ENCODE measurements at regions not wholly inside any gene's neighbourhood (a gene's known extent, or its start where the extent isn't known, plus 50 kb on each side); places are given as distances from the start of the nearest gene placed in this dataset.

- no peak overlapping the region for H3K4me3 Mint-ChIP-seq
- 80 to 97% methylated on average over 2 to 3 of the region's 3 CpGs for WGBS, 2 experiments (ENCODE audit: insufficient coverage in 1 of 2, insufficient read length in 1 of 2)
Measured at GRCh38 chr1:221863635-221864034, 121.7 kb upstream of the DUSP10 start.

GRCh38 chr1:221862971-221863370, 121.1 kb upstream of the DUSP10 start:
- Mint-ChIP-seq H3K4me3 (no peak overlapping the region), H3K27me3 (ENCODE audit: insufficient read depth) (no peaks in the 10 kb centered on the region), H3K9me3 (no peaks in the 10 kb centered on the region), H3K36me3 (ENCODE audit: low read depth) (no peaks in the 10 kb centered on the region), H3K4me1 (peaks cover 5% of the 10 kb centered on the region), H3K27ac (no peak overlapping the region)
- WGBS, 2 experiments (ENCODE audit: insufficient coverage in 1 of 2, insufficient read length in 1 of 2): 93 to 100% methylated on average over 3 of the region's 3 CpGs
- DNase-seq: no peak
- Histone ChIP-seq H3K27ac (ENCODE audit: low read depth, low read length) (no peak overlapping the region), H3K27me3 (ENCODE audit: control insufficient read depth, insufficient read depth, low read length, poor library complexity, severe bottlenecking) (no peaks in the 10 kb centered on the region), H3K36me3 (ENCODE audit: control insufficient read depth, insufficient read depth, low read length) (no peaks in the 10 kb centered on the region), H3K9ac (ENCODE audit: extremely low read depth, low read length, poor library complexity, severe bottlenecking) (no peak overlapping the region), H3K9me3 (ENCODE audit: control insufficient read depth, low read length) (no peaks in the 10 kb centered on the region), H3K4me3 (ENCODE audit: low read length) (no peak overlapping the region), H3K4me1 (ENCODE audit: control insufficient read depth, insufficient read depth, low read length) (no peaks in the 10 kb centered on the region)
- TF ChIP-seq CTCF (conservative IDR thresholded peaks at IDR 0.05): no peak

More at GRCh38 chr1:221863635-221864034, 121.7 kb upstream of the DUSP10 start:
- Histone ChIP-seq H3K4me3 (ENCODE audit: low read length) (no peak overlapping the region), H3K9ac (ENCODE audit: extremely low read depth, low read length, poor library complexity, severe bottlenecking) (no peak overlapping the region), H3K27me3 (ENCODE audit: control insufficient read depth, insufficient read depth, low read length, poor library complexity, severe bottlenecking) (no peaks in the 10 kb centered on the region), H3K27ac (ENCODE audit: low read depth, low read length) (no peak overlapping the region), H3K36me3 (ENCODE audit: control insufficient read depth, insufficient read depth, low read length) (no peaks in the 10 kb centered on the region), H3K4me1 (ENCODE audit: control insufficient read depth, insufficient read depth, low read length) (no peaks in the 10 kb centered on the region), H3K9me3 (ENCODE audit: control insufficient read depth, low read length) (no peaks in the 10 kb centered on the region)
- no peaks in the 10 kb centered on the region for H3K27me3 Mint-ChIP-seq (ENCODE audit: insufficient read depth)
- H3K36me3 Mint-ChIP-seq (ENCODE audit: low read depth): no peaks in the 10 kb centered on the region
- TF ChIP-seq CTCF (conservative IDR thresholded peaks at IDR 0.05): no peak
- no peak overlapping the region for H3K27ac Mint-ChIP-seq
- DNase-seq: no peak
- H3K9me3 Mint-ChIP-seq: no peaks in the 10 kb centered on the region
- peaks cover 5% of the 10 kb centered on the region for H3K4me1 Mint-ChIP-seq

- Histone ChIP-seq H3K36me3 (ENCODE audit: control insufficient read depth, insufficient read depth, low read length) (no peaks in the 10 kb centered on the region), H3K9me3 (ENCODE audit: control insufficient read depth, low read length) (peaks cover 4% of the 10 kb centered on the region), H3K4me3 (ENCODE audit: low read length) (no peak overlapping the region), H3K9ac (ENCODE audit: extremely low read depth, low read length, poor library complexity, severe bottlenecking) (no peak overlapping the region), H3K27ac (ENCODE audit: low read depth, low read length) (no peak overlapping the region), H3K4me1 (ENCODE audit: control insufficient read depth, insufficient read depth, low read length) (no peaks in the 10 kb centered on the region), H3K27me3 (ENCODE audit: control insufficient read depth, insufficient read depth, low read length, poor library complexity, severe bottlenecking) (no peaks in the 10 kb centered on the region)
- no peaks in the 10 kb centered on the region for H3K36me3 Mint-ChIP-seq (ENCODE audit: low read depth)
- WGBS, 2 experiments (ENCODE audit: insufficient coverage in 1 of 2, insufficient read length in 1 of 2): 92 to 100% methylated on average over 2 to 3 of the region's 3 CpGs
- no peak for DNase-seq
- no peaks in the 10 kb centered on the region for H3K27me3 Mint-ChIP-seq (ENCODE audit: insufficient read depth)
- H3K4me3 Mint-ChIP-seq: no peak overlapping the region
- H3K4me1 Mint-ChIP-seq: peaks cover 5% of the 10 kb centered on the region
- no peaks in the 10 kb centered on the region for H3K9me3 Mint-ChIP-seq
- no peak overlapping the region for H3K27ac Mint-ChIP-seq
- TF ChIP-seq CTCF (conservative IDR thresholded peaks at IDR 0.05): no peak
Measured at GRCh38 chr1:221858818-221859611, 117.1 kb upstream of the DUSP10 start.
